BE2C (cell line): ENCODE measurements at regions not wholly inside any gene's neighbourhood (a gene's known extent, or its start where the extent isn't known, plus 50 kb on each side); places are given as distances from the start of the nearest gene placed in this dataset.

Experiments used
- DNase-seq: peaks from one replicate; pipeline ENCODE4 v3.0.0-alpha.2; 2020
- H3K27me3 ChIP-seq: fragments of 250-450 bp; sonication (Bioruptor Pico); 2 replicates; pipeline ENCODE4 v1.5.1; 2020; ENCODE audit warnings: mild to moderate bottlenecking
- H3K36me3 ChIP-seq: fragments of 250-450 bp; sonication (Bioruptor Pico); 2 replicates; pipeline ENCODE4 v1.5.1; 2020; ENCODE audit warnings: mild to moderate bottlenecking
- H3K4me1 ChIP-seq: fragments of 250-450 bp; sonication (Bioruptor Pico); 2 replicates; pipeline ENCODE4 v1.5.1; 2020
- H3K4me3 ChIP-seq: 2 replicates; pipeline ENCODE4 v1.5.1; 2011; ENCODE audit warnings: low read depth, low read length
- H3K9me3 ChIP-seq: fragments of 250-450 bp; sonication (Bioruptor Pico); 2 replicates; pipeline ENCODE4 v1.5.1; 2020
- CTCF ChIP-seq: IDR thresholded peaks from 2 replicates; pipeline ENCODE4 v1.5.1; 2012; ENCODE audit warnings: mild to moderate bottlenecking, low read depth, low read length

DNA sequence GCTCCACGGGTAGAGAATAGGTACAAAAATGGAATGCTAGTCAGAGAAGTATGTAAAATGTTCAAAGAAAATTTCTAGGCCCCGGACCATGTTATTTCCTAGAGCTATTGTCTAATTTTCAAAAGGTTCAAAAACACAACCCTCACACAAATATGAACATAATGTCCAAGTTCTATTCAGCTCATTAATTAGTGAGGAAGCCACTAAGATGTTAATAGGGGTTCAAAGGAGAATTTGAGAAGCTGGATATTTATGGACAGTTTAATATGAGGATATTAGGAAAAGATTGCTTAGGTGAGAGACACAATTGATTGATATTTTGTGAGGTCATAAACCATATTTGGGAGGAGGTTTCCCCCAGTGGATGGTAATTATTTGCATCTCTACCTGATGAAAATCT, 710.6 kb upstream of the ID2 start:
- Histone ChIP-seq H3K36me3 (no peaks in the 10 kb centered on the region), H3K4me3 (no peak overlapping the region), H3K4me1 (no peaks in the 10 kb centered on the region; the same call in 1 of the 2 replicates), H3K9me3 (no peaks in the 10 kb centered on the region), H3K27me3 (no peaks in the 10 kb centered on the region)
- no peak for TF ChIP-seq CTCF
- no peak for DNase-seq

DNA sequence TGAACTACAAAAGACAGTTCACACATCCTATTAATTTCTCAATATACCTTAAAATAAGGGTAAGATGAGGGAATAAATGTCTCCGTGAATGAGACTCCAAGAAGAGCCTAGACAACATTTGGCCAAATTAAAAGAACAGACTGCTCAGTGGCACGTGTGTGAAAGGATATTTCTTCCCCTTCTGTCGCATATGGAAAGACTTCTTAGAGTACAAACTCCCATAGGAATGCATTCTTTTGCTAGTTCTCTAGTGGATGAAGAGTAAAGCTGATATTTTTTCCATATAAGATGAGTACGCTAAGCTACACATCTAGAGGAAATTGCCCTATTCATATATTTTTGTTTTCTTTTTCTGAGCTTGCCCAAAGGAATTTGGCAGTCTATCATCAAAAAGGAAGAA, 710.0 kb upstream of the ID2 start:
- Histone ChIP-seq H3K36me3 (no peaks in the 10 kb centered on the region), H3K4me3 (no peak overlapping the region), H3K9me3 (no peaks in the 10 kb centered on the region), H3K27me3 (no peaks in the 10 kb centered on the region), H3K4me1 (no peaks in the 10 kb centered on the region; the same call in 1 of the 2 replicates)
- no peak for DNase-seq
- no peak for TF ChIP-seq CTCF

GRCh38 chr2:7972670-7973069, 709.2 kb upstream of the ID2 start:
- no peak overlapping the region for H3K4me3 ChIP-seq
- H3K36me3 ChIP-seq = no peaks in the 10 kb centered on the region
- H3K9me3 ChIP-seq = no peaks in the 10 kb centered on the region
- H3K4me1 ChIP-seq = no peaks in the 10 kb centered on the region; the same call in 1 of the 2 replicates
- no peak for TF ChIP-seq CTCF
- DNase-seq = no peak
- no peaks in the 10 kb centered on the region for H3K27me3 ChIP-seq

- H3K36me3 ChIP-seq = no peaks in the 10 kb centered on the region
- no peaks in the 10 kb centered on the region for H3K9me3 ChIP-seq
- DNase-seq = no peak
- no peaks in the 10 kb centered on the region; the same call in 1 of the 2 replicates for H3K4me1 ChIP-seq
- H3K27me3 ChIP-seq = no peaks in the 10 kb centered on the region
- no peak overlapping the region for H3K4me3 ChIP-seq
- TF ChIP-seq CTCF = no peak
Observed at GRCh38 chr2:7973801-7974480, 707.9 kb upstream of the ID2 start.

DNA sequence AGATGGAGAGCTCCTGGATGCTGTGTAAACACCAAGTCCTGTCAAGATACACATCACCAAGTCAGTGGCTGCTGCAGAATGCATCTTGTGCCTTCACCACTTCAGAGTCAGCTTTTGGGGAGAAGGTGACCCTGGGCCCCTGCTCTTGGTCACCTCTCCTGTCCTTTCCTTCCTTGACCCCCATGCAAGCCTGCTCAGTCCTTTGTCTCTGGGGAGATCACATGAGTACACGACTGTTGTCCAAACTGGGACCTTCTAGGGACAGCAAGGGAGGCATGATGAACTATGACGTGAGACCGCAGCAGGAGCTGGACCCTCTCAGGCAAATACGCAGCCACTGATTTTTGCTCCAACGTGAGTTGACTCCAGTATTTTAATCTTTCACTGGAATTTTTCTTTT, 706.9 kb upstream of the ID2 start:
- H3K36me3 ChIP-seq = no peaks in the 10 kb centered on the region
- no peak for DNase-seq
- no peaks in the 10 kb centered on the region for H3K9me3 ChIP-seq
- no peaks in the 10 kb centered on the region; the same call in 1 of the 2 replicates for H3K4me1 ChIP-seq
- TF ChIP-seq CTCF = no peak
- no peaks in the 10 kb centered on the region for H3K27me3 ChIP-seq
- H3K4me3 ChIP-seq = no peak overlapping the region

DNA sequence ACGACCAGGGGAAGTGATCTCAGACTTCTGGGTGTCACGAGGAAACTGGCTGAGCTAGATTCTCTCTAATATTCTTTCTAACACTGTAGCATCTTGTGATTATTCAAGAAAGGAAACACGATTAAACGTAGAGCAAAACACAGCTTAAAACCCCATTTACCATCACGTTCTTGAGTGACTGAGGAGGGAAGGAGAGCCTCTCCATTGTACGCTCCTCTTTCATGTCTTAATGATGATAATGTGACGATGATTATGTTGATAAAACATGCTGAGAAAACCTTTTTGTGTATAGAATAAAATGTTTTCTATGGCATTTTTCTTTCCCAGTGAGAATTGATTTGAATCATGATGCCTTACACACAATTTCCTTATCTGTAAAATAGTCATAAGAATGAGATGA, 705.6 kb upstream of the ID2 start:
- no peaks in the 10 kb centered on the region for H3K36me3 ChIP-seq
- no peak for DNase-seq
- no peaks in the 10 kb centered on the region for H3K27me3 ChIP-seq
- no peak for TF ChIP-seq CTCF
- H3K4me3 ChIP-seq = no peak overlapping the region
- H3K9me3 ChIP-seq = no peaks in the 10 kb centered on the region
- H3K4me1 ChIP-seq = no peaks in the 10 kb centered on the region
